Activated CD4-positive, CD25-positive, alpha-beta regulatory T cell treated with anti-CD3 and anti-CD28 coated beads, Interleukin-2, amount 50 U/mL, for 72 hours (primary cell): ENCODE measurements at regions not wholly inside any gene's neighbourhood (a gene's known extent, or its start where the extent isn't known, plus 50 kb on each side); places are given as distances from the start of the nearest gene placed in this dataset.

Experiments
- DNase-seq: peaks from one replicate; pipeline ENCODE4 v3.0.0; 2021

GRCh38 chr6:170160031-170160627, 130.7 kb downstream of the DLL1 start:
- DNase-seq = no peak

- no peak for DNase-seq
Observed at GRCh38 chr6:170159022-170159965, 131.6 kb downstream of the DLL1 start.

- DNase-seq = no peak
Observed at GRCh38 chr6:170158296-170159021, 132.4 kb downstream of the DLL1 start.

- no peak for DNase-seq
Observed at GRCh38 chr6:170157567-170158218, 133.2 kb downstream of the DLL1 start.

- no peak for DNase-seq
Observed at GRCh38 chr6:170156448-170157375, 134.2 kb downstream of the DLL1 start.

GRCh38 chr6:170155464-170156196, 135.2 kb downstream of the DLL1 start:
- DNase-seq = no peak

GRCh38 chr6:170153436-170154319, 137.2 kb downstream of the DLL1 start:
- DNase-seq = no peak

- DNase-seq = no peak
Observed at GRCh38 chr6:170152989-170153388, 137.9 kb downstream of the DLL1 start.

GRCh38 chr6:170152124-170152926, 138.6 kb downstream of the DLL1 start:
- no peak for DNase-seq

GRCh38 chr6:170151804-170152123, 139.1 kb downstream of the DLL1 start:
- DNase-seq = no peak

GRCh38 chr6:170151321-170151771, 139.5 kb downstream of the DLL1 start:
- no peak for DNase-seq

GRCh38 chr6:170150590-170150945, 140.3 kb downstream of the DLL1 start:
- no peak for DNase-seq

GRCh38 chr6:170149681-170150589, 140.9 kb downstream of the DLL1 start:
- DNase-seq = no peak

- DNase-seq = no peak
Observed at GRCh38 chr6:170148709-170149470, 142.0 kb downstream of the DLL1 start.

- DNase-seq = no peak
Observed at GRCh38 chr6:170147832-170148708, 142.8 kb downstream of the DLL1 start.

GRCh38 chr6:170147056-170147787, 143.7 kb downstream of the DLL1 start:
- no peak for DNase-seq
